ENCODE measurements at regions not wholly inside any gene's neighbourhood (a gene's known extent, or its start where the extent isn't known, plus 50 kb on each side); places are given as distances from the start of the nearest gene placed in this dataset.
"Not testable (repeated sequence)": the region's sequence is repeated elsewhere in the genome, so short reads cannot be mapped to it uniquely, and the experiment has no call there.

DNA sequence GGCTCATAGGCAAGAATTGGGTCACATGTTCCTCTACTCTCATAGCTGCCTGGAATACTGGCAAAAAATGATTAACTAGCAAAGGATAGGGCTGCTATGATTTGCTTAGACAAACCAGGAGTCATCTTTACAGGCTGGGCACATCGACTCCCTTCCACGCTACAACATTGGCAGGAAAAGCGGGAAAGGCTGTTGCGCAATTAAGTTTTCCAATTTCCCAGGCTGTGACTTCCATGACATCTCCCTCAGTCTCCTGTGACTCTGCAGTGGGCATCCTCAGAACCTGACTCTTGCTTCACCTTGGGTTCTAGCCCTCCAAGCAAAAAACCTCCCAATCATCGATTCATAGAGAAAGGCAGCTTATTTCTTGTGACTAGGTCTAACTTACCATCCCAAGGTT, 184.5 kb upstream of the E2F7 start:
- no peak for DNase-seq

- DNase-seq: no peak
Observed at GRCh38 chr12:77248036-77248435, 182.7 kb upstream of the E2F7 start.

GRCh38 chr12:77247542-77247941, 182.2 kb upstream of the E2F7 start:
- DNase-seq: no peak

DNA sequence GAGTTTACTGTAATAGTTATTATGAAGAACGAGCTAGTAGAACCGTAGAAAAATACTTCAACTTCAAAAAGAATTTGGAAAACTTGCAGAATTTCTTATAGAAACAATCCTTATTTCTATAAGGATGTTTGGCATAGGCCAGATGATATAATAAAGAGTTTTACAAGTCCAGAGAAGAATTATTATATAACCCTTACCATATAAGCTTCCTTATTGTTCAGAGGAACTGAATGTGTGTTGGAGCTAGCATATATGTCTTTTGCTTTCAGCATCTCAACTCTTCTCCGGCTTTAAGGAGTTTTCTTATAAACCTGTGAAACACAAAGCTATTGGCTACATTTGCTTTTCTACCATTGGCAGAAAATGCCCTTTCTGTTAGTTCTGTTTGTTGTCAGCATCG, 178.0 kb upstream of the E2F7 start:
- no peak for DNase-seq

DNA sequence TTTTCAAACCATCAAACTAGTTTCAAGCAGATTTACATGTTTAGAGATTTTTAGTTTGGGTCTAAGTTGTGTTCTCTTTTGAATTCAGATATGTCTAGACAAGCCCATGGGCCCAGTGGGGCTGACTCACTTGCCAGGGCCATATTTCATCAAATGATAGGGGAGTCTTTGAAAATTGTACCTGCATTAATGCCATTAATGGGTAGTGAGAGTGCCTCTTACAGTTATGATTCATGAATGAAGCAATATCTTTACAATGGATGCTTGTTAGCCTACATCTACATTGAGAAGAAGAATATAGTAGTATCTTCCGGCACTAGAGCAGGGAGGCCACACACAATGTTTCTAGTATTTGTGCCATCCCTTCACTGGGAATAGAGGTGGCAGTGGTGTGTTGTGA, 174.2 kb upstream of the E2F7 start:
- no peak for DNase-seq

- DNase-seq: no peak
Observed at GRCh38 chr12:77238335-77238734, 173.0 kb upstream of the E2F7 start.

DNA sequence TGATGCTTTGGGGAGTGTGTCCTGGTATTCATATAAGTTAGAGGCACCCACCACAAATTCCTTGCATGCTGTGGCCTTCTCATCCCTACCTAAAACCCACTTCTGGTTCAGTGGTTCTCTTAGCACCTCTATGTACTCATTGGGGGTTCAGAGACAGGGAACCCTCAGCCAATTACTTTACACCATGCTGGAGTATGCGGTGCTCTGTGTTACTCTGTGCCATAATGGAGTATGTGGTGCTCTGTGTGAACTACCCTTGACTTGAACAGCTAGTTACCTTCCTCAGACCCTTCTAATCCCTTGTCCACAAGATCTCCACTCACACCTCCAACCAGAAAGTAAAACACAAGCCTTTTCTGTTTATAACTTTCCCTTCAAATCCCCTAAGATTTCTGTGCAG, 172.5 kb upstream of the E2F7 start:
- no peak for DNase-seq

- DNase-seq: no peak
Observed at GRCh38 chr12:77236066-77236465, 170.7 kb upstream of the E2F7 start.

- no peak for DNase-seq
Observed at GRCh38 chr12:77232045-77232444, 166.7 kb upstream of the E2F7 start.

GRCh38 chr12:77231501-77231918, 166.1 kb upstream of the E2F7 start:
- no peak for DNase-seq

DNA sequence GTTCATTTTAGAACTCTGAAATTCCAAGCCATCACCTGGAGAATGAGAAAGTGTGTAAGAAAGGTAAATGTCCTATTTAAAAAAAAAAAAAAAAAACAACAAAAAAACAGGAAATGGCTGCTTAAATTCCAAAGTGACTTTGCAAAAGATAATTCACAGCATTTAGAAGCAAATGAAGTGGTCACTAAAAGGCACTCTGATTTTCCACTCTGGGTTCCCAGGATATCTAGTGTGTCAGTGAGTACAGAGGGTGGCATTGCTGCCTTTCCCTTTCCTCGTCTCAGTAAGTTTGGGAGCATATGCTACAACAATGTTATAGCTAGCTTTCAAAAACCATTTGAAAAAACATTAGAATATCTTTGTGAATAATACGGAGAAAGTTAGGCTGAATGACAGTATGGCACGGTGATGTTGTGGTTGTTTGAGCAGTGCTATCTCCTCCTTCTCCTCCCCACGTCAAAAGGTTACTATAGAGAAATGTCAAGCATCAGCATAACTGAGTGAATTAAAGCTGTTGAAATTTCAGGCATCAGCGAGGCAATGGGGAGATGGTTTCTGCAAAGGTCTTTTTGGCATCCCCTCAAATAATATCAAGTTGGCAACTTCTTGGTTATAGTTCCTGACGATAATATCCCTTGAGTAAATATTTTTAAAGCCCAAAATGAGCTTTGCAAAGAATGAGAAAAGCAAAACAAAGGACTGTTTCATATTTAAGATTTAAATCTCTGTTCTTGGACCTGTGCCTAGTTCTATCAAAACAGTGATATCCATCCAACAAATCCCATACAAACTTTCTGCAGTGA, 164.5 kb upstream of the E2F7 start:
- no peak for DNase-seq

DNA sequence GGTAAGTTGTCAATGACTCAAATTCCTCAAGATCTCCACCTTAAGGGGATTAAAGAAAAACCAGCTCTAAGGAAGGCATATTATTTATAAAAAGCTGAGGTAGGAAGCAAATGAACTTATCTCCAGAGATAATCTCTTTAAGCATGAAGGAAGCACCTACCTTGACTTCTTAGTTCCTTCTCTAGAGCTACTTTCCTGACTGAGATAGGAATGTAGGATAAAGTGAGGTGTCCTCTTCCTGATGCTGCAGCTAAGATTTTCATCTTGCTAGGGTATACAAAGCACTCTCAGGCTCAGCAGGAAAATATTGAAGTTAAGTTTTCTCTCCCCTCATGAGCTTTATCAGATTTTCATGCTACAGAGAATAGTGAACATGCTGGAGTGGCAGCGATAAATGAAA, 163.0 kb upstream of the E2F7 start:
- DNase-seq: no peak

DNA sequence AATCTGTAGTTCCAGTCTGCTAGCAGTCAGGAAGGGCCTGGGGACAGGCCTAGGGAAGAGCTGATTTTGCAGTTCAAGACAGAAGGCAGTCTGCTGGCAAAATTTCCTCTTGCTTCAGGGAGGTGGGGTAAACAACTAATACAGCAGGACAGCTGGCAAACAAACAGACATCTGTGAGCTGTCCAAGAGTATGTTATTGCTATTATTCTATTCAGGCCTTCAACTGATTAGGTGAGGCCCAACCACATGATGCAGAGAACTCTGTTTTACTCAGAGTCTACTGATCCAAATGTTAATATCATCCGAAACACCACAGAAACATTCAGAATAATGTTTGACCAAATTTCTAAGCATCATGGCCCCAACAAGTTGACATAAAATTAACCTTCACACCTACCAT, 161.0 kb upstream of the E2F7 start:
- DNase-seq: no peak

DNA sequence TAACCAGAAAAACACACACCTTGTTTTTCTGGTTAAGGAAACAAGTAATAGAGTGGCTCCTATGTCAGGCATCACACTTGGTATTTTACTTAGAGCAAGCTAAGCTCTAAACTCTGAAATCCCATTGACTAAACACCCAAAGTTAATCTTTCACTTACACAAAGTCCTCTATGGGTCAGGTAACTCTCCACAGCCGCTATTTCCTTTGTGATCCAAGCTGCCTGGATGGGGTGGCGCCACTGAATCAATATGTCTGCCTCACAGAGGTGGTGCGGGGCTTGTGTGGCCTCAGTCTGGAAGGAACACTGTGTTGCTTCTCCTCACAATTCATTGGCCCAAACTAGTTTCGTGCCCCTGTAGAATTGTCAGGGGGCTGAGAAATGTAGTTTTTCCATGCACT, 160.0 kb upstream of the E2F7 start:
- no peak for DNase-seq

- no peak for DNase-seq
Observed at GRCh38 chr12:77224346-77224745, 159.0 kb upstream of the E2F7 start.

GRCh38 chr12:77222336-77222735, 157.0 kb upstream of the E2F7 start:
- no peak for DNase-seq

- DNase-seq: no peak
Observed at GRCh38 chr12:77220586-77220985, 155.2 kb upstream of the E2F7 start.

GRCh38 chr12:77218278-77218677, 152.9 kb upstream of the E2F7 start:
- DNase-seq: peak; percentile 71

GRCh38 chr12:77216136-77216535, 150.8 kb upstream of the E2F7 start:
- DNase-seq: not testable (repeated sequence)

GRCh38 chr12:77214136-77214535, 148.8 kb upstream of the E2F7 start:
- DNase-seq: no peak

- no peak for DNase-seq
Observed at GRCh38 chr12:77213319-77213718, 147.9 kb upstream of the E2F7 start.

DNA sequence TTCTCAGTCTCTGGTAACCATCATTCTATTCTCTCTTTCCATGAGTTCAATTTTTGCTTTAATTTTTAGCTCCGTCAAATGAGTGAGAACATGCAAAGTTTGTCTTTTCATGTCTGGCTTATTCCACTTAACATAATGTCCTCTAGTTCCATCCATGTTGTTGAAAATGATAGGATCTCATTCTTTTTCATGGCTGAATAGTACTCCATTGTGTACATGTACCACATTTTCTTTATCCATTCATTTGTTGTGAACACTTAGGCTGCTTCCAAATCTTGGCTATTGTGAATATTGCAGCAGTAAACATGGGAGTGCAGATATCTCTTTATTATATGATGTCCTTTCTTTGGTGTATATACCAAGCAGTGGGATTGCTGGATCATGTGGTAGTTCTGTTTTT, 145.4 kb upstream of the E2F7 start:
- no peak for DNase-seq

DNA sequence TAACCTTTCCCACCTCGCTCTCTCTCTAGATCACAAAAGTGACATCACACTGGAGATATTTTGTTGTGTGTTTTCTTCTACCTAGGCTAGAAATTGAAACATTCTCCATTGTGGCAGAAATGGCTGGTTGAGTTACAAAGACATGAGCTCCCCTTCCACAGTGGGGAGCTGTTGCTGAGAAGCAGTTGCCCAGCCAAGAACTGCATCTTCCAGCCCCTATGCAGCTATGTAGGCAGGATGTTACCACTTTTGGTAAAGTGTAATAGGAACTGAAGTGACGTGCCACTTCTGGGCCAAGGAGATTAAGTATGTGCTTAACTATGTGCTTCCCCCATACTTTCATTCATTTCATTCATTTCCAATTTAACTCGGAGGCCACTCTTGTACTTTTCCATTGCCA, 138.7 kb upstream of the E2F7 start:
- DNase-seq: no peak

DNA sequence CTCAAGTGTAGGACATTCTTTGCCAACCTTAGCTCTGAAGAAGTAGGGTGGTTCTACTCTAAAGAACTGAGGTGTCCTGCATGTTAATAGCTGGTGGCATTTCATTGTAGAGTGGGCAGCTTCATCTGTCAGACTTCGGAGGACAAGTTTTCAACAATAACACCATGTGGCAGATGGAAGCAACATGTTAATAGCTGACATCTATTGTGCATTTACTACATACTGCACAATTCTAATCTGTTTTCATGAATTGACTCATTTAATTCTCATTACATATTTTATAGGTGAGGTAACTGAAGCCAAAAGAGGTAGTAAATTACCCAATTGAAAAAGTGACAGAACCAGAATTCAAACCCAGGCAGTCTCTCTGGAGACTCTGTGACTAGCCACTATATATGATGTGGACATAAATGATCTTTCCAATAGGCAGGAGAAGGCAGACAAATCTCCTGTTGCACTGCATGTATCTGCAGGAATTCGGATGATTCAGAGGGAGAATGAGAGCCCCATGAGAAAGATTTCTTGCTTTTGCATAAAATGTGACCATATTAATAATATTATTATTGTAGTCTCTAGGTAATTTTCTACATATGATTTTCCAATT, 137.2 kb upstream of the E2F7 start:
- DNase-seq: no peak

GRCh38 chr12:77189901-77190416, 124.6 kb upstream of the E2F7 start:
- DNase-seq: no peak
